ENCODE measurements at regions not wholly inside any gene's neighbourhood (a gene's known extent, or its start where the extent isn't known, plus 50 kb on each side); places are given as distances from the start of the nearest gene placed in this dataset.

DNA sequence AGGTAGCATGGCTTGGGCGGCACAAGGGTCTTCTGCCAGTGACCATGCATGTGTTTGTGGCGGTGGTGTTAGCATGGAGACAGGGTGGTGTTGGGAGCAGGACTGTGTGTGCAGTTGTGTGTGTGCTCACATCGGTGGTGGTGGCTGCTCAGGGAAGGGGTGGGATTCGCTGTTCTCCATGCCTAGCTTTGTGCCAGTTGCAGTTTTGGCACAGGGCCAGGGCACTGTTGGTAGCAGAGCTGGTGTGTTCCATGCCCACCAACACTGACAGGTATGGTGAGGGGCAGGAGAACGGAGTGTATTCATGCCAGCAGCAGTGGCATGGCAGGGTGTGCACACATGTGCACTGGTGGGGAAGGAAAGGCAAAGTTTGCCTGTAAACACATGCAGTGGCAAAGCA is 77.3 kb upstream of the TEKT1 start:
- in situ Hi-C loops (cut with HindIII; ENCODE audit: extremely low pct_ligation_motif_present, low pct_unique_long_range_greater_than_20kb) (no loop called here), intact Hi-C loops (cut with micrococcal nuclease; ENCODE audit: unreplicated experiment) (no loop called here)
- FAIRE-seq, result no peak
- no peak for DNase-seq (ENCODE audit: low spot score)
- Histone ChIP-seq H3K36me3 (replicated peaks in 1 of 2; ENCODE audit: control insufficient read depth in 1 of 2, insufficient read depth in 2 of 2, low read length in 2 of 2) (peaks cover 2 to 4% of the 10 kb centered on the region in 2 experiments; a peak in 3 of 5 replicates), H3K27ac (ENCODE audit: extremely low read length, insufficient read depth, low read length) (no peak overlapping the region), H3K4me3 (replicated peaks in 1 of 3; ENCODE audit: insufficient read depth in 1 of 3, low read depth in 2 of 3, low read length in 3 of 3) (no peak overlapping the region), H3K4me2 (ENCODE audit: low read depth, low read length) (no peak overlapping the region), H3K27me3 (ENCODE audit: control insufficient read depth in 1 of 2, insufficient read depth in 2 of 2, low read length in 2 of 2) (no peaks in the 10 kb centered on the region), H3K9ac (ENCODE audit: insufficient read depth, low read depth, low read length) (no peak overlapping the region), H3K79me2 (ENCODE audit: insufficient read depth, low read length) (no peaks in the 10 kb centered on the region), H3K9me3 (ENCODE audit: low read length) (no peaks in the 10 kb centered on the region), H3K4me1 (ENCODE audit: insufficient read depth, low read length) (peaks cover 9% of the 10 kb centered on the region), H4K20me1 (ENCODE audit: insufficient read depth, low read length) (no peaks in the 10 kb centered on the region), H2AFZ (ENCODE audit: low read length) (no peak overlapping the region)
- no peak for ATAC-seq
- BruUV-seq (replicated peaks), result no TSS peak
- ChIA-PET CTCF (ENCODE audit: low intra/inter-chr PET ratio, low total read pairs) (no interaction called here), POLR2A (no interaction called here)
- WGBS (ENCODE audit: low lambda C conversion rate), result 100% methylated on average over 4 of the region's 5 CpGs
- TF ChIP-seq, protein P1, sequence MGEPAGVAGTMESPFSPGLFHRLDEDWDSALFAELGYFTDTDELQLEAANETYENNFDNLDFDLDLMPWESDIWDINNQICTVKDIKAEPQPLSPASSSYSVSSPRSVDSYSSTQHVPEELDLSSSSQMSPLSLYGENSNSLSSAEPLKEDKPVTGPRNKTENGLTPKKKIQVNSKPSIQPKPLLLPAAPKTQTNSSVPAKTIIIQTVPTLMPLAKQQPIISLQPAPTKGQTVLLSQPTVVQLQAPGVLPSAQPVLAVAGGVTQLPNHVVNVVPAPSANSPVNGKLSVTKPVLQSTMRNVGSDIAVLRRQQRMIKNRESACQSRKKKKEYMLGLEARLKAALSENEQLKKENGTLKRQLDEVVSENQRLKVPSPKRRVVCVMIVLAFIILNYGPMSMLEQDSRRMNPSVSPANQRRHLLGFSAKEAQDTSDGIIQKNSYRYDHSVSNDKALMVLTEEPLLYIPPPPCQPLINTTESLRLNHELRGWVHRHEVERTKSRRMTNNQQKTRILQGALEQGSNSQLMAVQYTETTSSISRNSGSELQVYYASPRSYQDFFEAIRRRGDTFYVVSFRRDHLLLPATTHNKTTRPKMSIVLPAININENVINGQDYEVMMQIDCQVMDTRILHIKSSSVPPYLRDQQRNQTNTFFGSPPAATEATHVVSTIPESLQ (CRISPR knock-in tag; conservative IDR thresholded peaks at IDR 0.05), result no peak
- TF ChIP-seq ZNF766 (CRISPR knock-in tag; IDR thresholded peaks at IDR 0.05; ENCODE audit: borderline replicate concordance) (no peak), ASH2L (IDR thresholded peaks at IDR 0.05; ENCODE audit: insufficient read length, low read depth, low read length) (no peak), ZNF724P (CRISPR knock-in tag; IDR thresholded peaks at IDR 0.05; ENCODE audit: borderline replicate concordance) (no peak), ZNF12 (CRISPR knock-in tag; IDR thresholded peaks at IDR 0.05) (no peak), ZNF138 (CRISPR knock-in tag; IDR thresholded peaks at IDR 0.05; ENCODE audit: low read depth) (no peak), ZBTB7B (CRISPR knock-in tag; IDR thresholded peaks at IDR 0.05) (no peak), SRF (IDR thresholded peaks at IDR 0.05; ENCODE audit: low read depth, low read length) (no peak), FOXC1 (CRISPR knock-in tag; IDR thresholded peaks at IDR 0.05; ENCODE audit: borderline replicate concordance) (no peak), GTF2F1 (IDR thresholded peaks at IDR 0.05; ENCODE audit: low read length) (no peak)
- TF ChIP-seq, protein P2, sequence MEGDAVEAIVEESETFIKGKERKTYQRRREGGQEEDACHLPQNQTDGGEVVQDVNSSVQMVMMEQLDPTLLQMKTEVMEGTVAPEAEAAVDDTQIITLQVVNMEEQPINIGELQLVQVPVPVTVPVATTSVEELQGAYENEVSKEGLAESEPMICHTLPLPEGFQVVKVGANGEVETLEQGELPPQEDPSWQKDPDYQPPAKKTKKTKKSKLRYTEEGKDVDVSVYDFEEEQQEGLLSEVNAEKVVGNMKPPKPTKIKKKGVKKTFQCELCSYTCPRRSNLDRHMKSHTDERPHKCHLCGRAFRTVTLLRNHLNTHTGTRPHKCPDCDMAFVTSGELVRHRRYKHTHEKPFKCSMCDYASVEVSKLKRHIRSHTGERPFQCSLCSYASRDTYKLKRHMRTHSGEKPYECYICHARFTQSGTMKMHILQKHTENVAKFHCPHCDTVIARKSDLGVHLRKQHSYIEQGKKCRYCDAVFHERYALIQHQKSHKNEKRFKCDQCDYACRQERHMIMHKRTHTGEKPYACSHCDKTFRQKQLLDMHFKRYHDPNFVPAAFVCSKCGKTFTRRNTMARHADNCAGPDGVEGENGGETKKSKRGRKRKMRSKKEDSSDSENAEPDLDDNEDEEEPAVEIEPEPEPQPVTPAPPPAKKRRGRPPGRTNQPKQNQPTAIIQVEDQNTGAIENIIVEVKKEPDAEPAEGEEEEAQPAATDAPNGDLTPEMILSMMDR (CRISPR knock-in tag; IDR thresholded peaks at IDR 0.05), result no peak
- TF ChIP-seq, protein P3, sequence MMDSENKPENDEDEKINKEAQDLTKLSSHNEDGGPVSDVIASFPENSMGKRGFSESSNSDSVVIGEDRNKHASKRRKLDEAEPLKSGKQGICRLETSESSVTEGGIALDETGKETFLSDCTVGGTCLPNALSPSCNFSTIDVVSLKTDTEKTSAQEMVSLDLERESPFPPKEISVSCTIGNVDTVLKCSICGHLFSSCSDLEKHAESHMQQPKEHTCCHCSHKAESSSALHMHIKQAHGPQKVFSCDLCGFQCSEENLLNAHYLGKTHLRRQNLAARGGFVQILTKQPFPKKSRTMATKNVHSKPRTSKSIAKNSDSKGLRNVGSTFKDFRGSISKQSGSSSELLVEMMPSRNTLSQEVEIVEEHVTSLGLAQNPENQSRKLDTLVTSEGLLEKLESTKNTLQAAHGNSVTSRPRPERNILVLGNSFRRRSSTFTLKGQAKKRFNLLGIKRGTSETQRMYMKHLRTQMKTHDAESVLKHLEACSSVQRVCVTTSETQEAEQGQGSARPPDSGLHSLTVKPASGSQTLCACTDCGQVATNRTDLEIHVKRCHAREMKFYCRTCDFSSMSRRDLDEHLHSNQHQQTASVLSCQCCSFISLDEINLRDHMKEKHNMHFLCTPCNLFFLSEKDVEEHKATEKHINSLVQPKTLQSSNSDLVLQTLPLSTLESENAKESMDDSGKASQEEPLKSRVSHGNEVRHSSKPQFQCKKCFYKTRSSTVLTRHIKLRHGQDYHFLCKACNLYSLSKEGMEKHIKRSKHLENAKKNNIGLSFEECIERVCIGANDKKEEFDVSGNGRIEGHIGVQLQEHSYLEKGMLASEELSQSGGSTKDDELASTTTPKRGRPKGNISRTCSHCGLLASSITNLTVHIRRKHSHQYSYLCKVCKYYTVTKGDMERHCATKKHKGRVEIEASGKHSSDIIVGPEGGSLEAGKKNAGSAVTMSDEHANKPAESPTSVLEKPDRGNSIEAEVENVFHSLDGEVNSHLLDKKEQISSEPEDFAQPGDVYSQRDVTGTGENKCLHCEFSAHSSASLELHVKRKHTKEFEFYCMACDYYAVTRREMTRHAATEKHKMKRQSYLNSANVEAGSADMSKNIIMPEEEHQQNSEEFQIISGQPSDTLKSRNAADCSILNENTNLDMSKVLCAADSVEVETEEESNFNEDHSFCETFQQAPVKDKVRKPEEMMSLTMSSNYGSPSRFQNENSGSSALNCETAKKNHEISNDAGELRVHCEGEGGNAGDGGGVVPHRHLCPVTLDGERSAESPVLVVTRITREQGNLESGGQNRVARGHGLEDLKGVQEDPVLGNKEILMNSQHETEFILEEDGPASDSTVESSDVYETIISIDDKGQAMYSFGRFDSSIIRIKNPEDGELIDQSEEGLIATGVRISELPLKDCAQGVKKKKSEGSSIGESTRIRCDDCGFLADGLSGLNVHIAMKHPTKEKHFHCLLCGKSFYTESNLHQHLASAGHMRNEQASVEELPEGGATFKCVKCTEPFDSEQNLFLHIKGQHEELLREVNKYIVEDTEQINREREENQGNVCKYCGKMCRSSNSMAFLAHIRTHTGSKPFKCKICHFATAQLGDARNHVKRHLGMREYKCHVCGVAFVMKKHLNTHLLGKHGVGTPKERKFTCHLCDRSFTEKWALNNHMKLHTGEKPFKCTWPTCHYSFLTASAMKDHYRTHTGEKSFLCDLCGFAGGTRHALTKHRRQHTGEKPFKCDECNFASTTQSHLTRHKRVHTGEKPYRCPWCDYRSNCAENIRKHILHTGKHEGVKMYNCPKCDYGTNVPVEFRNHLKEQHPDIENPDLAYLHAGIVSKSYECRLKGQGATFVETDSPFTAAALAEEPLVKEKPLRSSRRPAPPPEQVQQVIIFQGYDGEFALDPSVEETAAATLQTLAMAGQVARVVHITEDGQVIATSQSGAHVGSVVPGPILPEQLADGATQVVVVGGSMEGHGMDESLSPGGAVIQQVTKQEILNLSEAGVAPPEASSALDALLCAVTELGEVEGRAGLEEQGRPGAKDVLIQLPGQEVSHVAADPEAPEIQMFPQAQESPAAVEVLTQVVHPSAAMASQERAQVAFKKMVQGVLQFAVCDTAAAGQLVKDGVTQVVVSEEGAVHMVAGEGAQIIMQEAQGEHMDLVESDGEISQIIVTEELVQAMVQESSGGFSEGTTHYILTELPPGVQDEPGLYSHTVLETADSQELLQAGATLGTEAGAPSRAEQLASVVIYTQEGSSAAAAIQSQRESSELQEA (CRISPR knock-in tag; IDR thresholded peaks at IDR 0.05; ENCODE audit: not compliant biosample characterization), result no peak

Measured in HepG2 (cell line).